Small intestine (tissue), 7 donors: ENCODE measurements at regions not wholly inside any gene's neighbourhood (a gene's known extent, or its start where the extent isn't known, plus 50 kb on each side); places are given as distances from the start of the nearest gene placed in this dataset.
A peak's percentile ranks its signal among the peaks of the same experiment; 100 is the strongest.

Experiments
- DNase-seq, 2 donors: peaks; one replicate each; pipeline versions ENCODE4 v3.0.0 to v3.0.0-alpha.2; 2013
- FAIRE-seq: peaks from 2 replicates; lab custom pipeline; 2012; peaks lifted over from hg19 to GRCh38; lab: Jason Lieb, UNC
- H3K27ac ChIP-seq, 3 donors: one replicate each; pipeline ENCODE4 v1.5.1; 2013; ENCODE audit warnings: low read length in 2 of 3, mild to moderate bottlenecking in 2 of 3, control low read depth in 1 of 3, inconsistent platforms in 1 of 3, low read depth in 1 of 3, moderate library complexity in 1 of 3
- H3K27me3 ChIP-seq, 3 donors: one replicate each; pipeline ENCODE4 v1.6.1; 2013; ENCODE audit warnings: low read length in 3 of 3, inconsistent platforms in 1 of 3; ENCODE audit not compliant: control insufficient read depth in 3 of 3, insufficient read depth in 3 of 3
- H3K36me3 ChIP-seq, 3 donors: one replicate each; pipeline ENCODE4 v1.6.1; 2013; ENCODE audit warnings: low read length in 3 of 3, inconsistent platforms in 1 of 3, low read depth in 1 of 3, mild to moderate bottlenecking in 1 of 3, moderate library complexity in 1 of 3; ENCODE audit not compliant: control insufficient read depth in 3 of 3, insufficient read depth in 2 of 3
- H3K4me1 ChIP-seq, 3 donors: one replicate each; pipeline ENCODE4 v1.6.1; 2013; ENCODE audit warnings: low read length in 2 of 3, inconsistent platforms in 1 of 3, low read depth in 1 of 3, mild to moderate bottlenecking in 1 of 3, moderate library complexity in 1 of 3; ENCODE audit not compliant: control insufficient read depth in 3 of 3, insufficient read depth in 2 of 3
- H3K4me3 ChIP-seq, 3 donors: one replicate each; pipeline ENCODE4 v1.5.1; 2013; ENCODE audit warnings: low read length in 3 of 3, control low read depth in 1 of 3, inconsistent platforms in 1 of 3, low read depth in 1 of 3, mild to moderate bottlenecking in 1 of 3, moderate library complexity in 1 of 3
- H3K9me3 ChIP-seq, 2 donors: one replicate each; pipeline ENCODE4 v1.6.1; 2013; ENCODE audit warnings: low read depth in 1 of 2, low read length in 1 of 2; ENCODE audit not compliant: control insufficient read depth in 2 of 2, insufficient read depth in 1 of 2
- WGBS, 3 donors: extraction: QIAGEN DNeasy Blood & Tissue Kit; methylation state at CpG; one replicate each; pipeline ENCODE4 v1.1.7; 2013; 5-methylcytosine and 5-hydroxymethylcytosine counted together
- donor health status: healthy with polysubstance abuse.
- donor health status: control.
- donor health status: control.
- donor health status: Bipolar disorder and iron deficiency.
- donor health status: healthy.

DNA sequence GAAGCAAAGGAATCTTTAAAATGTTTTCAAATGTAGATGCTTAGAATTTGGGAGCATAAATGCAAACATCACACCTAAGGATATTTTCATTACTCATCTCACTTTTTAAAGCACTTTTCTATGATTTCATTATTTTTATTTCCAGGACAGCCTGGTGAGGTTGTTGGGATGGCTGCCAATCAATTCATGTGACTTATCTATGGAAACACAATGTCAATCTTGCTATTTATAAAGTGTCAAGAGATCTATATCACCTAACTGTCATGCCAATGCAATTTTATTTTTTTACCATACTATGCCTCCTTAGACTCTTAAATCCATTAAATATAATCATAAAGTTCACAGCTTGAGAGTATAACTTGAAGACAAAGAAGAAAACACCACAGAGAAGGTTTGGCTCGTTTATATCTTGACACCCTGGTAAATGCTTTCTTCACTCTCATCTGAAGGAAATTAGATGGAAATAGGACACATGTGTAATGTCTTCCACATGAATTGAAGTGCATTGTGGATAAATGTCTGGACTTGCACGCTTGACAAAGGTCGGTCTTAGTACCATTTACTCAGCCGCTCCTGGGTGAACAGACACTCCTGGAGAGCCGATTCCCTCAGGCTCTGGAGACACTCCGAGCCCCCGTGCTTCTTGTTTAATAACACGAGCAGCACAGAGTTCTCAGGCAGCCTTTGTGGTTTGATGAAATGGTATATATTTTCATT is 425.7 kb upstream of the FAT1 start:
- Histone ChIP-seq H3K4me3 (no peak overlapping the region), H3K36me3 (no peaks in the 10 kb centered on the region), H3K4me1 (no peaks in the 10 kb centered on the region), H3K27me3 (no peaks in the 10 kb centered on the region), H3K27ac (no peak overlapping the region), H3K9me3 (peaks cover 0 to 4% of the 10 kb centered on the region in 2 donors)
- FAIRE-seq (no peak), DNase-seq (no peak)
- 76 to 87% (median 81%) methylated on average over 8 of the region's 8 CpGs for WGBS, 3 donors

DNA sequence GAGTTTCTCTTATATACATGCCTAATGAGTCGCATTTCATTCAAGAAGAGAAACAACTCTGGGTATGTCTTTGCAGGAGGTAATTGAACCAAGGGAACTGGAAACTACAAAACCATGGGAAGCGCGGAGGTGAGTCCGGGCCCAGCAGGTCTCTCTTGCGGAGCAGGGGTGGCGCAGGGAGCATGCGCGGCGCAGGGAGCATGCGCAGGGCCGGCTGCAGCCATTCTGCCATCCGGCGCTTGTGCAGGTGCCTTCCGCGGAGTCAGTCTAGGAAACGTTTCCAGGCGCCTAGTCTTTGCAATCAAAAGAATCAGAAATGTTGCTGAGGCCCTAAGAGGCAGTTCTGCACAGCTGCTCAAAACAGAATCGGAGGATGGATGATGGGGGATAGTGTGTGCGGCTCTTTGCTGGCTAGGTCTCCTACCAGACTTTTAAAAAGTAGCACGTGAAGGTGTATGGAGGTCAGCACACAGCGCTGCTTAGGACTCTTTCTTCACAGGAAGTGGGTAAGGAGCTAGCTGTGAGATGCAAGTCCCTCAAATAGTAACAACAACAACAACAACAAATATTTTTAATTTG is 433.8 kb upstream of the FAT1 start:
- no peaks in the 10 kb centered on the region for H3K36me3 ChIP-seq
- H3K27me3 ChIP-seq = no peaks in the 10 kb centered on the region
- no peak for FAIRE-seq
- H3K4me1 ChIP-seq = no peaks in the 10 kb centered on the region
- WGBS, 3 donors = 94 to 96% (median 96%) methylated on average over 21 of the region's 21 CpGs
- H3K27ac ChIP-seq = no peak overlapping the region
- H3K4me3 ChIP-seq = no peak overlapping the region
- no peaks in the 10 kb centered on the region for H3K9me3 ChIP-seq
- no peak for DNase-seq

DNA sequence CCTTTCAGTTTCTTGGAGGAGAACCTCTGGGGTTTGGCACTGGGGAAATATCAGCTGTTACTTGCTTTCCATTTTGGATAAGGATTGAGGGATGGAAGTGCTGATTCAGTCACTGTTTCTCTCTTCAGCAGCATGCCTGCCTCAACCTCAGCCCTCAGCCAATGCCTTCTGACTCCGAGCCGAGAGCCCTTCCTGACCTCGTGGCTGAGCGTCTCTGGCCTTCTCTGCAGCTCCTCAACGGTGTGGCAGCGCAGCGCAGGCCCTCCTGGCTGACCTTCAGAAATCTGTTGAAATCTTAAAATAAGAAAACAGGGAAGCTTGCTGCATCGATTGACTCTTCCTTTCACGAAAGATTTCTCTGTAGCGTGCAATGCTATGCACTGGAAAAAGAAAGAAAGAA is 434.3 kb upstream of the FAT1 start:
- no peak overlapping the region for H3K27ac ChIP-seq
- H3K4me1 ChIP-seq = no peaks in the 10 kb centered on the region
- H3K27me3 ChIP-seq = no peaks in the 10 kb centered on the region
- H3K4me3 ChIP-seq = no peak overlapping the region
- no peaks in the 10 kb centered on the region for H3K36me3 ChIP-seq
- DNase-seq = no peak
- WGBS, 3 donors = 86 to 93% (median 91%) methylated on average over 10 of the region's 10 CpGs
- H3K9me3 ChIP-seq = no peaks in the 10 kb centered on the region
- FAIRE-seq = no peak

DNA sequence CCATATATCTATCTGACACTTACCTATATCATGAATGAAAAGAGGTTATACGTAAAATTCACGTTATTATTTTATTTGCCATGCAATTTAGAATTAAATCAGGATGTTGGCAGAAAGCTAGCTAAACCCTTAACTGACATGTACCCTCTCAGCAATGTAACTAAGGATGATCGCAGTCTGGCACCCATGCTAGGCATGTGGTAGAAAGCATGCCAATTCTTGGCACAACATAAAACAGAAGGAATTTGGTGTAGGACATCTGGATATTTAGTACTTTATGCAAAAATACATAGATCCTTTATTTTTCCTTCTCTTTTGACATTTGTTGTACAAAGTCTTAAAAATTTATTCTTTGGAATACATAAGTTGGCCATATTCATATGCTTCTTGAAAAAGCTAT is 436.8 kb upstream of the FAT1 start:
- Histone ChIP-seq H3K36me3 (no peaks in the 10 kb centered on the region), H3K4me3 (no peak overlapping the region), H3K27ac (no peak overlapping the region), H3K9me3 (no peaks in the 10 kb centered on the region), H3K4me1 (no peaks in the 10 kb centered on the region), H3K27me3 (no peaks in the 10 kb centered on the region)
- DNase-seq = no peak
- 87 to 90% (median 88%) methylated on average over 3 of the region's 3 CpGs for WGBS, 3 donors
- FAIRE-seq = no peak

DNA sequence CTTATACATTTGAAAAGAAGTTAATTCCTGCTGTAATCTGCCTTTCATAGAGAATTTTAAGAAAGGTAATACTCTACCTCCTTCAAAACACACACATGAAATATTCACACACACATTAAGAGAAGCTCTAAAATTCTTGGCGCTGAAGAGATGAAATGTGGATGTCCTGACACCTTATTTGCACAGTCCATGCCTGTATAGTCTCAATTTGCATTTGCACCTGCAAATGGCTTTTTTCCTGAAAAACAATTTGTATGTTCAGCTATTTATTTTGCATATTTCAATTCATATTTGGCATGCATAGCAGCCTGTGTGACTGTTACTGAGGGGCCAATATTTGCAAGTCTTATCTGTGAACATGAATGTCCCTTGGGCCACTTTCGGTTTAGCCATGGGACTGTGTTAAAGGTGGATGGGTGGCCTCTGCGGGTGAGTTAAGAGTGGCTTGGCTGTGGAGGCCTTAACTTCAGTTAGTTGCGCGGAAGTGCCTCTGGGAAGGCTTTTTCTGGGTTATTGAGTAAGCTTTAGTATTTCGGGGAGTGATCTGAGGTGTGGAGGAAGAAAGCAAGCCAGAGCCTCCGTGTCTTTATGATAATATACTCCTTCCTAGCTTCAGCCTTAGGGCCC is 443.3 kb upstream of the FAT1 start:
- H3K9me3 ChIP-seq = no peaks in the 10 kb centered on the region
- no peak overlapping the region for H3K4me3 ChIP-seq
- H3K27me3 ChIP-seq = peaks cover 0 to 3% (median 0%) of the 10 kb centered on the region in 3 donors
- no peak overlapping the region for H3K27ac ChIP-seq
- no peaks in the 10 kb centered on the region for H3K4me1 ChIP-seq
- peak in 1 of 2 donors; percentile 6 for DNase-seq
- H3K36me3 ChIP-seq = no peaks in the 10 kb centered on the region
- FAIRE-seq = no peak
- WGBS, 3 donors = 77 to 82% (median 82%) methylated on average over 7 of the region's 7 CpGs

DNA sequence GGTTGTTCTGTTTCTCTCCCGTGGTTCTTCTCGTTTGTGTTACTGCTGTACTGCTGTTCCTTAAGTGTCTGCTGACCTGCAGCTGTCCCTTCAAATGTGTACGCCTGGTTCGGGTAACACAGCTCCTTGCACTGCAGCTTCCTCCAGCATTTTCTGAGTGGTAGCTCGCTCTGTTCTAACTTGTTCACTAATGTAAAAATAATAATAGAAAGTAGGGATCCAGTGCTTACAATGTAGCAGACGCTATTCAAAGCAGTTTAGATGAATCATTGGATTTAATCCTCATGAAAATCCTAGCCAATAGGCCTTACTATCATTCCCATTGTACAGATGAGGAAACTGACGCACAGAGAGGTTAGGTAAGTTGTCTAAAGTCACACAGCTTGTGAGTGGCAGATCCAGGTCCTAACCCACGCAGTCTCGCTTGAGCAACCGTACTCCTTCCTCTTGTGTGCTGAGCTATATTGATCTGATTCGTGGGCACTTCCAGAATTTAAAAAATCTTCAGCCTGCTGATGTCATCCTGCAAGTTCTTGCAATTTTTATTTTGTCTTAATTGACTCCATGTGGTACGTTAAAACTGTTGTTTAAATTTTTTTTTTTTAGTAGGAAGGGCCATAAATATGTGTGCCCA is 448.2 kb upstream of the FAT1 start:
- no peaks in the 10 kb centered on the region for H3K36me3 ChIP-seq
- H3K4me1 ChIP-seq = no peaks in the 10 kb centered on the region
- 69 to 71% (median 70%) methylated on average over 12 of the region's 12 CpGs for WGBS, 3 donors
- no peak overlapping the region for H3K27ac ChIP-seq
- no peaks in the 10 kb centered on the region for H3K9me3 ChIP-seq
- DNase-seq = no peak
- H3K27me3 ChIP-seq = peaks cover 0 to 3% (median 0%) of the 10 kb centered on the region in 3 donors
- no peak overlapping the region for H3K4me3 ChIP-seq
- FAIRE-seq = no peak

DNA sequence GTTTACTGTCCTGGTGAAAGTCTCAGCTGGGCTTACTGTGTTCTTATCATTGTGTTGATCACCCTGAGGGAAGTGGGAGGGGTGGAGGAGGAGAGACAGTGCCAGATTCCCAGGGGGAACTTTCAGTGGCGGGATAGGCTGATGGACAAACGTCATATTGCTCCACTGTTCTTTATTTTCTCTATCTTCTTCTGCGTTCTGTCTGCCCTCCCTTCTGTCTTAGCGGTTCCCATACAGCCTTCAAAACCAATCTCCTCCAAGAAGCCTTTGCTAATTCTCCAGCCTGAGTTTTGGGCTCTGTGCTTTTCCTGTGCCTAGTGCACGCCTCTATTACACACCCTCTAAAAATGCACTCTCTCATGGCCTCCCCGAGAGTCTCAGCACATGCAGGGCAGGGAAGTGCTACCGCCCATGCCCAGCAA is 448.7 kb upstream of the FAT1 start:
- no peak for FAIRE-seq
- Histone ChIP-seq H3K27ac (no peak overlapping the region), H3K4me3 (no peak overlapping the region), H3K27me3 (peaks cover 0 to 3% (median 0%) of the 10 kb centered on the region in 3 donors), H3K9me3 (no peaks in the 10 kb centered on the region), H3K36me3 (no peaks in the 10 kb centered on the region), H3K4me1 (no peaks in the 10 kb centered on the region)
- 59 to 64% (median 62%) methylated on average over 7 of the region's 7 CpGs for WGBS, 3 donors
- DNase-seq = no peak

DNA sequence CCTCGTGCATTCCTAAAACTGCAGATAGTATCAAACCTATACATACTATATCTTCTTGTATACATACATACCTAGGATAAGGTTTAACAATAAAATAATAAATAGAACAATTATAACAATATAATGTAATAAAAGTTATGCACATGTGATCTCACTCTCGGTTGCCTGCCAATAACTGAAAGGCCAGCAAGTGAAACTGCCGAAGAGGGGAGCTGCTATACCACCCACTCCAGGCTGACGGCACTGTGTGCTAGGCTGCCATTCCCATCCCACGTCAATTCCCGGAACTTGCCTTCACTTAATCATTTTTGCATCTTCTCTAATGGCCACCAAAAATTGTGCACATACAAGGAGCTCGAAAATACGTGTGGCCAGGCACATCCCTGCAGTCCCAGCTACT is 451.1 kb upstream of the FAT1 start:
- Histone ChIP-seq H3K4me3 (no peak overlapping the region), H3K4me1 (peaks cover 0 to 6% (median 0%) of the 10 kb centered on the region in 3 donors), H3K36me3 (no peaks in the 10 kb centered on the region), H3K27ac (no peak overlapping the region), H3K9me3 (peaks cover 0 to 1% of the 10 kb centered on the region in 2 donors), H3K27me3 (peaks cover 0 to 3% (median 0%) of the 10 kb centered on the region in 3 donors)
- no peak for DNase-seq
- FAIRE-seq = no peak
- 47 to 62% (median 59%) methylated on average over 8 of the region's 8 CpGs for WGBS, 3 donors
